ENCODE measurements at regions not wholly inside any gene's neighbourhood (a gene's known extent, or its start where the extent isn't known, plus 50 kb on each side); places are given as distances from the start of the nearest gene placed in this dataset.

DNA sequence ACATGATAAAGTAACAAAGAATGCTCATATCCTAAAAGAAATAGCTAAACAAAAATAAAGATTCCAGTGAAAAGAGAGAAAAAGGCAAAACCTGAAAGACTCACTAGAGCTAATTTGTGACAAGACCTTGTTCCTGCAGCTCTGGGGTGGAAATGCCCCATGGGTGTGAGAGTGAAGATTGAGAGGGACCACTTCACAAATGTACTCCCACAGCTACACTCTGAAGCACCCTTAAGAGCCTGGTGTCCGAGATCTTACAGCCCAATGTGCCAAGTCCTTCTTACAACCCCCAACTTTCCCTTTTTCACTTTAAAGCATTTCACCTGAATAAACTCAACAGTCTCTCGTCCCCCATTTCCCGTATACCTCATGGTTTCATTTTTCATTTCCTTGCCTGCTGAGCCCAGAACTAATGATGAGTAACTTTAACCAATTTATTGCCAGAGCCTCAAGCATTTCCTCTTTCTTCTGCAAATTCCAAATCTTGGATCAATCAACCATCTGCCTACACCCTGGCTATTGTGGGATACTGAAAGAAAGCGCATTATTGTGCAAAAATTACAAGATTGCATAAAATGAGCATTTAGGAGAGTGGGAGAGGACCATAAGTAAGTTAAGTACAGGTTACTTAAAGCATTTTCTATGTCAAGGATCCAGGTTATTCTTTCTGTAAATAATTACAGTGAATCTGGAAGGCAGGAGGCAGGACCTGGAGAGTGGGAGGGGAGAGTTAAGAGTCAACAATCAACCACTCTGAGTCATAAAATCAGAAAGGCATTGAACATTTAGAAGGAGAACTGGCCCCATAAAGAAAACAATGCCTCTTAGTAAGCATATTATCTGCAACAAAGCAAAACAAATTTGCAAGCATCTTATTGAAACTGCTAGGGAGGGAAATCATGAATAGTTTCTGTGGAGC is 804.4 kb upstream of the CELF4 start:
- no peak overlapping the region for H3K4me3 ChIP-seq (ENCODE audit: low read depth in 1 of 3, low read length in 3 of 3)
- whole genome bisulfite sequencing: 50% methylated on average over 4 of the region's 4 CpGs
- TF ChIP-seq RAD21 (IDR thresholded peaks at IDR 0.05): no peak
- TF ChIP-seq NR2F2 (IDR thresholded peaks at IDR 0.05): no peak

DNA sequence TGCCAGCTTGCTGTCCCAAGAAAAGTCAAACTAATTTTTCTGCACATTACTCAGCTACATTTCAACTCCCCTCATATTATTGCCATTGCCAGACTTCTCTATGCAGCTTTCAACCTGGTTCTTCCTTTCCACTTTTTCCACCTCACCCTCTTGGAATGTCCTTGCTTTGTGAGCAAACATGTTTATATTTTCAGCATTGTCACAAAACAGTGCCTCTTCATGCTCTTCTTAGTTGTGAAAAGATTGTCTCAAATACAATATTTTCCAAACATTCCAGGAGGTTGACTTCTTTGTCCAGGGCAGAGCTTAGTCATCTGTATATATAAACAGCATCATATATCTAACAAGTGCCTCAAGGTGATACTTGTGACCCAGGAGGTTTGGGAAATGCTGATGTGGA is 803.3 kb upstream of the CELF4 start:
- Histone ChIP-seq H3K4me3 (ENCODE audit: low read depth in 1 of 3, low read length in 3 of 3) (no peak overlapping the region), H3K36me3 (ENCODE audit: control insufficient read depth in 4 of 4, insufficient read depth in 3 of 4, low read depth in 1 of 4, low read length in 3 of 4) (no peaks in the 10 kb centered on the region), H3K9ac (ENCODE audit: low read depth in 1 of 2, low read length in 2 of 2) (no peak overlapping the region), H3K27me3 (ENCODE audit: control insufficient read depth in 4 of 4, insufficient read depth in 4 of 4, low read length in 3 of 4) (no peaks in the 10 kb centered on the region), H3K27ac (ENCODE audit: low read depth in 1 of 2, low read length in 2 of 2) (no peak overlapping the region), H3K4me1 (ENCODE audit: control insufficient read depth in 4 of 4, insufficient read depth in 4 of 4, low read length in 3 of 4) (no peaks in the 10 kb centered on the region), H3K9me3 (ENCODE audit: control insufficient read depth in 4 of 4, low read length in 3 of 4) (no peaks in the 10 kb centered on the region)
- DNase-seq (ENCODE audit: low spot score): no peak
- TF ChIP-seq FOXA2 (IDR thresholded peaks at IDR 0.05): no peak
- TF ChIP-seq, protein P1, sequence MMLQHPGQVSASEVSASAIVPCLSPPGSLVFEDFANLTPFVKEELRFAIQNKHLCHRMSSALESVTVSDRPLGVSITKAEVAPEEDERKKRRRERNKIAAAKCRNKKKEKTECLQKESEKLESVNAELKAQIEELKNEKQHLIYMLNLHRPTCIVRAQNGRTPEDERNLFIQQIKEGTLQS (IDR thresholded peaks at IDR 0.05): no peak

More for the DNA sequence above, 804.4 kb upstream of the CELF4 start:
- no peak overlapping the region for H3K9ac ChIP-seq (ENCODE audit: low read depth in 1 of 2, low read length in 2 of 2)
- H3K27me3 ChIP-seq (ENCODE audit: control insufficient read depth in 4 of 4, insufficient read depth in 4 of 4, low read length in 3 of 4): no peaks in the 10 kb centered on the region
- H3K27ac ChIP-seq (ENCODE audit: low read depth in 1 of 2, low read length in 2 of 2): no peak overlapping the region
- H3K36me3 ChIP-seq (ENCODE audit: control insufficient read depth in 4 of 4, insufficient read depth in 3 of 4, low read depth in 1 of 4, low read length in 3 of 4): no peaks in the 10 kb centered on the region
- no peak for DNase-seq (ENCODE audit: low spot score)
- no peaks in the 10 kb centered on the region for H3K4me1 ChIP-seq (ENCODE audit: control insufficient read depth in 4 of 4, insufficient read depth in 4 of 4, low read length in 3 of 4)
- no peaks in the 10 kb centered on the region for H3K9me3 ChIP-seq (ENCODE audit: control insufficient read depth in 4 of 4, low read length in 3 of 4)

DNA sequence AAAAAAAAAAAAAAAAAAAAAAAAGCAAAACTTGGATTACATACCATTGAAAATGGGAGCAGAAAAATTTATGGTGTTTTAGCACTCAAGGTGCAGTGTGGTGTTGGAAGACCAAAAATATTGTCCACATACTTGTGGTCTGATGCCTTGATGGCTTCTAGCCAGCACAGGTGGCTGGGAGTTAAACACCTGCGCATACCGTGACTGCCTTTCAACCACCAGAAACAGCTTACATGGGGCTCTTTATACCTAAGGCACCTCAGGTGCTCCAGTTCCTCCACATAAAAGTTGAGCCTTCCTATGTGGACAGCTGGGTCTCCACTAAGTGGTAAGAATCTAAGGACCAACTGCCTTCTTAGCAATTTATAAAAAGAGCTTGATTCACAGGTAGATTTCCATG is 802.6 kb upstream of the CELF4 start:
- WGBS: 97% methylated on average over 2 of the region's 2 CpGs
- H3K36me3 ChIP-seq (ENCODE audit: control insufficient read depth in 4 of 4, insufficient read depth in 3 of 4, low read depth in 1 of 4, low read length in 3 of 4): no peaks in the 10 kb centered on the region
- H3K4me3 ChIP-seq (ENCODE audit: low read depth in 1 of 3, low read length in 3 of 3): no peak overlapping the region
- no peak overlapping the region for H3K27ac ChIP-seq (ENCODE audit: low read depth in 1 of 2, low read length in 2 of 2)
- H3K27me3 ChIP-seq (ENCODE audit: control insufficient read depth in 4 of 4, insufficient read depth in 4 of 4, low read length in 3 of 4): no peaks in the 10 kb centered on the region
- H3K4me1 ChIP-seq (ENCODE audit: control insufficient read depth in 4 of 4, insufficient read depth in 4 of 4, low read length in 3 of 4): no peaks in the 10 kb centered on the region
- no peaks in the 10 kb centered on the region for H3K9me3 ChIP-seq (ENCODE audit: control insufficient read depth in 4 of 4, low read length in 3 of 4)
- no peak overlapping the region for H3K9ac ChIP-seq (ENCODE audit: low read depth in 1 of 2, low read length in 2 of 2)
- TF ChIP-seq, protein P1 (IDR thresholded peaks at IDR 0.05): no peak
- TF ChIP-seq GABPA (IDR thresholded peaks at IDR 0.05 in 1 of 2, conservative IDR thresholded peaks at IDR 0.05 in 1 of 2) (no peak), SP1 (IDR thresholded peaks at IDR 0.05) (no peak), FOXA1 (IDR thresholded peaks at IDR 0.05) (no peak), RAD21 (IDR thresholded peaks at IDR 0.05) (no peak), RXRA (IDR thresholded peaks at IDR 0.05) (no peak), FOXA2 (IDR thresholded peaks at IDR 0.05) (no peak), HNF4G (IDR thresholded peaks at IDR 0.05) (no peak), HNF4A (conservative IDR thresholded peaks at IDR 0.05) (no peak)
- TF ChIP-seq, protein P2, sequence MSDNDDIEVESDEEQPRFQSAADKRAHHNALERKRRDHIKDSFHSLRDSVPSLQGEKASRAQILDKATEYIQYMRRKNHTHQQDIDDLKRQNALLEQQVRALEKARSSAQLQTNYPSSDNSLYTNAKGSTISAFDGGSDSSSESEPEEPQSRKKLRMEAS (IDR thresholded peaks at IDR 0.05): no peak
- TF ChIP-seq, protein P3, sequence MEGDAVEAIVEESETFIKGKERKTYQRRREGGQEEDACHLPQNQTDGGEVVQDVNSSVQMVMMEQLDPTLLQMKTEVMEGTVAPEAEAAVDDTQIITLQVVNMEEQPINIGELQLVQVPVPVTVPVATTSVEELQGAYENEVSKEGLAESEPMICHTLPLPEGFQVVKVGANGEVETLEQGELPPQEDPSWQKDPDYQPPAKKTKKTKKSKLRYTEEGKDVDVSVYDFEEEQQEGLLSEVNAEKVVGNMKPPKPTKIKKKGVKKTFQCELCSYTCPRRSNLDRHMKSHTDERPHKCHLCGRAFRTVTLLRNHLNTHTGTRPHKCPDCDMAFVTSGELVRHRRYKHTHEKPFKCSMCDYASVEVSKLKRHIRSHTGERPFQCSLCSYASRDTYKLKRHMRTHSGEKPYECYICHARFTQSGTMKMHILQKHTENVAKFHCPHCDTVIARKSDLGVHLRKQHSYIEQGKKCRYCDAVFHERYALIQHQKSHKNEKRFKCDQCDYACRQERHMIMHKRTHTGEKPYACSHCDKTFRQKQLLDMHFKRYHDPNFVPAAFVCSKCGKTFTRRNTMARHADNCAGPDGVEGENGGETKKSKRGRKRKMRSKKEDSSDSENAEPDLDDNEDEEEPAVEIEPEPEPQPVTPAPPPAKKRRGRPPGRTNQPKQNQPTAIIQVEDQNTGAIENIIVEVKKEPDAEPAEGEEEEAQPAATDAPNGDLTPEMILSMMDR (IDR thresholded peaks at IDR 0.05; ENCODE audit: low read depth, low read length, missing input control): no peak
- DNase-seq (ENCODE audit: low spot score): no peak

Data from liver (tissue), 8 donors.